ENCODE measurements at regions not wholly inside any gene's neighbourhood (a gene's known extent, or its start where the extent isn't known, plus 50 kb on each side); places are given as distances from the start of the nearest gene placed in this dataset.

DNA sequence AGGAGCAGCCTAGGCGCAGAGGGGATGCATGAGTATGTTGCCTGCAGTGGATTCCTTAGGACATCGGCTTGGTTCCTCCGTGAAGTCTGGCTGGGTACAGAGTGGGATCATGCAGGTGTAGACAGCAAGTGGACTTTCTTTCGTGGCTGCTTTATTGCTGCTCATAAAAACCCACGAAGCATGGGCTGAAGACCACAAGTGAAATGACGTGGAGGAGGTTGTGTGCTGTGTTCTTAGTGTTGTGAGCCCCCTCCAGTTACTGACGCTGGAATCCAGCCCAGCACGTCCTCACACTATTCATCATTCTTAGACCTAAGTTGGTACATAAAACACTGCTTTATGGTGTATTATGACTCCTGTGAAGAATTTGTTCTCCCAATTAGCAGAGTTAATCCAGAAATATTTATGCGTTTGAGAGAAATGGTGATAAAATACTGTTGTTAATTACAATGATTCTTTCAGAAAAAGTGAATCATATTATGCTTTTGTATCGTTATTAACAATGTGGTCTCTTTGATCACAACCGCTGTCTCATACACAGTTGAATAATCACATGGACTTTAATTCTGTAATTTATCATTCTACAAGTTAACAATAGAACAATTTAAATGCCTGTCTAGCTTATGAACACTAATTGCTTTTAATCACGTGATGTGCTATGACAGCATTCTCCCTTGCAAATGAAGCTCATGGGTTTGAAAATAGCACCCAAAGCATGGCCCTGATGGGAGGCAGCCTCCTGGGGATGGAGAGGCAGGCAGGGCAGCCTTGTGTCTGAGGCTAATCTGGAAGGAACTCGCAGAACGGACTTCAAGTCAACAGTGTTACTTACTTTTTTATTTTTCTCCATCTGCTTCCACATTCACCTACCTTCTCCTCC lies 233.9 kb upstream of the SYNDIG1 start:
- no peaks in the 10 kb centered on the region for H3K9me3 Mint-ChIP-seq
- no peak overlapping the region for H3K27ac Mint-ChIP-seq (ENCODE audit: low read depth)
- H3K36me3 Mint-ChIP-seq (ENCODE audit: insufficient read depth), result no peaks in the 10 kb centered on the region
- ATAC-seq (replicated peaks; ENCODE audit: extremely low read depth, poor library complexity, severe bottlenecking), result no peak
- H3K4me1 Mint-ChIP-seq, result no peaks in the 10 kb centered on the region
- peaks cover 70% of the 10 kb centered on the region for H3K27me3 Mint-ChIP-seq
- no peak for DNase-seq (ENCODE audit: low spot score in 2 of 2)
- H3K4me3 Mint-ChIP-seq, result no peak overlapping the region

DNA sequence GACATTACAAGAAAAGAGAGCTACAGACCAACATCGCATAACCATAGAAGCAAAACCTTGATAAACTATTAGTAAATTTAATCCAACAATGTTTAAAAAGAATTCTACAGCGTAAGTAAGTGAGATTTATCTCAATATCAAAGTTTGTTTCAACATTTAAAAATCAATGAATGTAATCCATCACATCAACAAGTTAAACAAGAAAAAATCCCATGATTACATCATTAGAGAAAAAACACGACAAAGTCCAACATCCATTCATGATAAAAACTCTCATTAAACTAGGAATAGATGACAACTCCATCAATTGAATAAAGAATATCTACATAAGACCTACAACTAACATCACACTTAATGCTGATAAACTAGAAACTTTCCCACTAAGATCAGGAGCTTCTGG lies 239.0 kb upstream of the GGTLC1 start:
- Mint-ChIP-seq H3K36me3 (ENCODE audit: insufficient read depth) (no peaks in the 10 kb centered on the region), H3K4me1 (no peaks in the 10 kb centered on the region), H3K4me3 (no peak overlapping the region), H3K27ac (ENCODE audit: low read depth) (no peak overlapping the region), H3K9me3 (no peaks in the 10 kb centered on the region), H3K27me3 (peaks cover 84% of the 10 kb centered on the region)
- DNase-seq (ENCODE audit: low spot score in 2 of 2), result no peak
- ATAC-seq (replicated peaks; ENCODE audit: extremely low read depth, poor library complexity, severe bottlenecking), result no peak

DNA sequence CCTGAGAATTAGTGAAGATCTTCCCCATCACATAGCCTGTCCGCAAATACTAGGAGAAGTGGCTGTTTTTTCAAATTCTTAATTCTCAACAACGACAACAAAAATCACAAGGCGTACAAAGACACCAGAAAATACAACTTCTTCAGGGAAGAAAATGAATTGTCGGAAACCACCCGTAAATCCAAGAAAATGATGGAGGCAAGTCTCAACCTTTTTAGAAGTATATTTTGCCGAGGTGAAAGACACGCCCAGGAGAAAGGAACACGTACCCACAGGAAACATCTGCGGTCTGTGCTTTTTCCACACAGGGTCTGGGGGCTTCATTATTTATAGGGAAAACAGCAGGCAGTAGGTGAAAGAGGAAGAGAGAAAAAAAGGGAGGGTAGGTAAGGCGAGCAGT lies 223.9 kb upstream of the GGTLC1 start:
- Mint-ChIP-seq H3K9me3 (peaks cover 18% of the 10 kb centered on the region), H3K27me3 (peaks cover 65% of the 10 kb centered on the region), H3K27ac (ENCODE audit: low read depth) (no peak overlapping the region), H3K4me1 (no peaks in the 10 kb centered on the region), H3K4me3 (no peak overlapping the region), H3K36me3 (ENCODE audit: insufficient read depth) (peaks cover 3% of the 10 kb centered on the region)
- no peak for DNase-seq (ENCODE audit: low spot score in 2 of 2)
- ATAC-seq (replicated peaks; ENCODE audit: extremely low read depth, poor library complexity, severe bottlenecking), result no peak

DNA sequence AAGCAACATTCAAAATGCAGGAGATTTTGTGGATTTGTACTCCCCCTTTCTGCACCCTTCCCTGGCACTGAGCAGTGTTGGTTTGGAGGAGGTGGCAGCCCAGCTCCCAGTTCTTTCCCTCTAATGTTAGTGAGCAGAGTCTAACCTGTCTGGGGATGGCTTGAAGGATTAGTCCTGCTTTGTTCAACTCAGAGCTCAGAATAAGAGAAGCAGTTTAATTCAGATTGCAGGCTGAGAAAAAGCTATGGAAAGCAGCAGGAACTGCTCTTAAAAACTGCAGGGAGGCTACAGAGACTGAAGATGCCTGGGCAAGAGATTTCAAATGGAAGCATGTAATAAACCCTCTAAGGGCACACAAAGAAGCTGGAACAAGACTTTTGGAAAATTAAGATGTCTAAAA lies 223.4 kb upstream of the GGTLC1 start:
- H3K4me1 Mint-ChIP-seq, result no peaks in the 10 kb centered on the region
- peaks cover 16% of the 10 kb centered on the region for H3K9me3 Mint-ChIP-seq
- DNase-seq (ENCODE audit: low spot score in 2 of 2) (no peak), ATAC-seq (replicated peaks; ENCODE audit: extremely low read depth, poor library complexity, severe bottlenecking) (no peak)
- H3K27me3 Mint-ChIP-seq, result peaks cover 64% of the 10 kb centered on the region
- peaks cover 3% of the 10 kb centered on the region for H3K36me3 Mint-ChIP-seq (ENCODE audit: insufficient read depth)
- no peak overlapping the region for H3K4me3 Mint-ChIP-seq
- H3K27ac Mint-ChIP-seq (ENCODE audit: low read depth), result no peak overlapping the region

DNA sequence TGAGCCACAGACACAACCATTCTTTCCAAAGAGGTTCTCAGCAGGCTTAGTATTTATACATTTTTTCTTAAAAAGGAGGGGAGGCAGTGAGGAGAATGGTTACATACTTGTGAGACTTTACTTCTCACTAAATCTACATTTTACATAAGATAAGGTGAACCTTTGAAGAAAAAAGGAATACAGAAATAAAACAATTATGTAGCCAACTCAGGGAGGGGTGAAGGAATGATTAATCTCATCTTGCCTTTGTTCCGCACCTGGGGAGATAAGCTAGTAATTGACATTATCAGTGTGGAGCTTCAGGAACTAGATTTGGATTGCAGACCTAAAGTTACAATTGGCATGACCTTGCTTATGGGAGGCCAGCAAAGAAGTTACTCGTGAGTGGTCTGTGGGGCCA lies 221.8 kb upstream of the GGTLC1 start:
- Mint-ChIP-seq H3K4me1 (no peaks in the 10 kb centered on the region), H3K4me3 (no peak overlapping the region), H3K36me3 (ENCODE audit: insufficient read depth) (peaks cover 3% of the 10 kb centered on the region), H3K27ac (ENCODE audit: low read depth) (no peak overlapping the region), H3K27me3 (peaks cover 48% of the 10 kb centered on the region), H3K9me3 (peaks cover 13% of the 10 kb centered on the region)
- ATAC-seq (replicated peaks; ENCODE audit: extremely low read depth, poor library complexity, severe bottlenecking) (no peak), DNase-seq (ENCODE audit: low spot score in 2 of 2) (no peak)

DNA sequence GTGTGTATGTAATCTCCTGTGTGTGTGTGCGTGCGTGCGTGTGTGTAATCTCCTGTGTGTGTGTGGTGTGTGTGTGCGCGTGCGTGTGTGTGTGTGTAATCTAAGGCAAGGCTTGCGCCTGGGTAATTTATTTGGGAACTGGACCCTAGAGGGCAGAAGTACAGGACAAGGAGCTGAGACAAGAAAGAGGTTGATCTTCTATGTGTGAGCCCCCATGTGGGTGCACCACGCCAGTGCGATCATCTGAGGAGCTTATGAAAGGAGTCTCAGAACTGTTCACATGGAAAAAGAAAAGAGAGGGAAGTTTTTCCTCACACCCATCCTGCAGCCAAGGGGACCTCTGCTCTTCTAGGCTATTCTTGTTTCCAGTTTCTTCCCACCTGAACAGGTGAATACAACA lies 220.1 kb upstream of the GGTLC1 start:
- no peak for ATAC-seq (replicated peaks; ENCODE audit: extremely low read depth, poor library complexity, severe bottlenecking)
- Mint-ChIP-seq H3K4me3 (no peak overlapping the region), H3K36me3 (ENCODE audit: insufficient read depth) (peaks cover 1% of the 10 kb centered on the region), H3K27me3 (peaks cover 31% of the 10 kb centered on the region), H3K27ac (ENCODE audit: low read depth) (no peak overlapping the region), H3K4me1 (no peaks in the 10 kb centered on the region), H3K9me3 (peaks cover 13% of the 10 kb centered on the region)
- no peak for DNase-seq (ENCODE audit: low spot score in 2 of 2)

DNA sequence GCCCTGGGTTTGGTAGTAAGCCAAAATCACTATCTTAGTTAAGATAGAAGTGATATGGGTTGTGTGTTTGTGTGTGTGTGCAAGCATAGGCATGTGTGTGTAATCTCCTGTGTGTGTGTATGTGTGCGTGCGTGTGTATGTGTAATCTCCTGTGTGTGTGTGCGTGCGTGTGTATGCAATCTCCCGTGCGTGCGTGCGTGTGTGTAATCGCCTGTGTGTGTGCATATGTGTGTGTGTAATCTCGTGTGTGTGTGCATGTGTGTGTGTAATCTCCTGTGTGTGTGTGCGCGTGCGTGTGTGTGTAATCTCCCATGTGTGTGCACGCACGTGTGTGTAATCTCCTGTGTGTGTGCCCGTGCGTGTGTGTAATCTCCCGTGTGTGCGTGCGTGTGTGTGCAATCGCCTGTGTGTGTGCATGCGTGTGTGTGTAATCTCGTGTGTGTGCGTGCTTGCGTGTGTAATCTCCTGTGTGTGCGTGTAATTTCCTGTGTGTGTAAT lies 219.3 kb upstream of the GGTLC1 start:
- Mint-ChIP-seq H3K36me3 (ENCODE audit: insufficient read depth) (peaks cover 4% of the 10 kb centered on the region), H3K27me3 (peaks cover 31% of the 10 kb centered on the region), H3K27ac (ENCODE audit: low read depth) (no peak overlapping the region), H3K4me1 (no peaks in the 10 kb centered on the region), H3K4me3 (no peak overlapping the region), H3K9me3 (peaks cover 13% of the 10 kb centered on the region)
- no peak for DNase-seq (ENCODE audit: low spot score in 2 of 2)
- ATAC-seq (replicated peaks; ENCODE audit: extremely low read depth, poor library complexity, severe bottlenecking), result no peak

DNA sequence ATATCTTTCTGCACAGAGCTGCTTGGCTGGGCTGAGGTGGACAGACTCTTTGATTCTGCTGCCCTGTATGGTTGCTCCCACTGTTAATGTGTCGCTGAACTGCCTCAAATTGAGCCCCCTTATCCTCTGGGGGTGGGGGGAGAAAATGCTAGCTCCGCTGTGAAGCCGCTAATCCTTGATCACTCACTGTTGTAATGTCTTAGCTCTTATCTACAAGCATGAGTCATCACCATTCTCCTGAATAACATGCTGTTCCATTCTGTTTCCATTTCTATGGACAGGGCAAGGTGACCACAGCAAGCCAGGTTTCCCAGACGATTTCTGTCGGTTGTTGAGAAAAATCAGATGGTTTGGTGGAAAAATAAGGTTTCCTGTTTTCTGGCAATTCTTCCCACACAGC lies 218.4 kb upstream of the GGTLC1 start:
- no peak for DNase-seq (ENCODE audit: low spot score in 2 of 2)
- H3K36me3 Mint-ChIP-seq (ENCODE audit: insufficient read depth), result peaks cover 4% of the 10 kb centered on the region
- H3K4me3 Mint-ChIP-seq, result no peak overlapping the region
- H3K27me3 Mint-ChIP-seq, result peaks cover 23% of the 10 kb centered on the region
- peaks cover 13% of the 10 kb centered on the region for H3K9me3 Mint-ChIP-seq
- ATAC-seq (replicated peaks; ENCODE audit: extremely low read depth, poor library complexity, severe bottlenecking), result no peak
- H3K27ac Mint-ChIP-seq (ENCODE audit: low read depth), result no peak overlapping the region
- no peaks in the 10 kb centered on the region for H3K4me1 Mint-ChIP-seq

DNA sequence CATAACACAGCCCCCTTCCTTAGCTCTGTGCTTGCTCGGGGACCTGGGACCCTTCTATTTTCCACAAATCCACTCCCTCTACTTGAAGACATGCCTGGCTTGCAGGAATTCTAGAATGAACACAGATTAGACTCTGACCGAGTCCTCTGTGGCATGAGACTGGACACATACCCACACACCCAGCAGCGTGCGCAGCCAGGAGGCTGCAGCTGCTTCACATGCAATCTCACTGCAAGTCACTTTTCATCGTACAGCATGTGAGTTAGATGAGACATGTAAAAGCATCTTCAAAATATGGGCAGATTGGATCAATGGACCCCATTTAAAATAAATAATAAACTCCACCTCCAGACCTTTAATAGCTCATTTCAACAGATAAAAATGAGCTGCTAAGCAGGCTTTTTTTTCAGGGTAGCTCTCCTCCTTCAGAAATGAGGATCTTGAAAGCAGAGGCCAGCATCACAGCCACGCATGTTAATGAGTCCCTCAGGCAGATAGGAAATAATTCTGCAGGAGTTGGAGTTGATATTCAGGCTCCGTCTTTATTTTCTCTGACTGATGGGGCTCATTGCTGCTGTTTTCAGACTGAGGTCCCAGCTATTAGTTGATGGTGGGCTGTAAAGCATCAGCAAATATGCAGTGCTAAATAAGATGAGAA lies 215.1 kb upstream of the GGTLC1 start:
- ATAC-seq (replicated peaks; ENCODE audit: extremely low read depth, poor library complexity, severe bottlenecking) (no peak), DNase-seq (ENCODE audit: low spot score in 2 of 2) (no peak)
- peaks cover 12% of the 10 kb centered on the region for H3K9me3 Mint-ChIP-seq

DNA sequence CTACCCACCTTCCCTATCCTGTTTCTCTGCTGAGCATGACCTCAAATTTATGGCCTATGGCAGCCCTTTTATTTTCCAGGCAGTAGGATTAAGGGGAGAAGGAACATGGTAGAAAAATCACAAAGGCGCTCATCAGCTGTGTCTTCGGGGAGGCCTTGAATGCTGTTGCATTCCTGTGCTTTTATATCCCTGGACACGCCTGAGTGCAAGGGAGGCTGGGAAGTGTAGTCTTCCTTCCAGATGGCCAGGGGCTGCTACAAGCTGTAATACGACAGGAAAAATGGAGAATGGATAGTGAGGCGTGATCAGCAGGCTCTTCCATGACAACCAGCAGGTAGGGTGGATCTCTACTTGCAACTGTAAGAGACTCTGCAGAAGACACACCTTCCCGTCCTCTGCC lies 210.9 kb upstream of the GGTLC1 start:
- DNase-seq (ENCODE audit: low spot score in 2 of 2), result no peak
- H3K27ac Mint-ChIP-seq (ENCODE audit: low read depth), result no peak overlapping the region
- no peak overlapping the region for H3K4me3 Mint-ChIP-seq
- H3K4me1 Mint-ChIP-seq, result no peaks in the 10 kb centered on the region
- peaks cover 2% of the 10 kb centered on the region for H3K36me3 Mint-ChIP-seq (ENCODE audit: insufficient read depth)
- H3K27me3 Mint-ChIP-seq, result peaks cover 36% of the 10 kb centered on the region
- no peak for ATAC-seq (replicated peaks; ENCODE audit: extremely low read depth, poor library complexity, severe bottlenecking)
- no peaks in the 10 kb centered on the region for H3K9me3 Mint-ChIP-seq

More for the DNA sequence above, 215.1 kb upstream of the GGTLC1 start:
- peaks cover 4% of the 10 kb centered on the region for H3K36me3 Mint-ChIP-seq (ENCODE audit: insufficient read depth)
- peaks cover 22% of the 10 kb centered on the region for H3K27me3 Mint-ChIP-seq
- no peak overlapping the region for H3K4me3 Mint-ChIP-seq
- no peak overlapping the region for H3K27ac Mint-ChIP-seq (ENCODE audit: low read depth)
- no peaks in the 10 kb centered on the region for H3K4me1 Mint-ChIP-seq

DNA sequence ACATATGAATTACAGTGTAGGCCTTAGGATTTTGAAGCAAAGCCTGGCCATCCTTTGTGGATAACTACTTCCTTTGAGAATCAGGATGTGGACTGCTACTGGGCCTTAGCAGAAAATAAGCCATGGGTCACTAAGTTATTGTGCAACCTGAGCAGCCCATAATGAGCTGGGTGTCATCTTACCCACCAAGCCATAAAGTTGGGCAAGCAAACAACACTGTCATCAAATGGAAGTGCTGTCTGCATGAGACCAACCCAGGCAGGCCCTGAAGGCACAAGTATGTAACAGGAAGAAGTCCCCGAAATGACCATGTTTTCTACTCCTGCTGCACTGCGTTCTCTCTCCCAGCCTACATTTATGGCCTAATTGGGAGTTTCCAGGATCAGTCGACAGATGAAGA lies 205.6 kb upstream of the GGTLC1 start:
- no peak for DNase-seq (ENCODE audit: low spot score in 2 of 2)
- Mint-ChIP-seq H3K4me1 (no peaks in the 10 kb centered on the region), H3K4me3 (no peak overlapping the region), H3K36me3 (ENCODE audit: insufficient read depth) (no peaks in the 10 kb centered on the region), H3K27ac (ENCODE audit: low read depth) (no peak overlapping the region), H3K27me3 (peaks cover 19% of the 10 kb centered on the region), H3K9me3 (peaks cover 5% of the 10 kb centered on the region)
- ATAC-seq (replicated peaks; ENCODE audit: extremely low read depth, poor library complexity, severe bottlenecking), result no peak

DNA sequence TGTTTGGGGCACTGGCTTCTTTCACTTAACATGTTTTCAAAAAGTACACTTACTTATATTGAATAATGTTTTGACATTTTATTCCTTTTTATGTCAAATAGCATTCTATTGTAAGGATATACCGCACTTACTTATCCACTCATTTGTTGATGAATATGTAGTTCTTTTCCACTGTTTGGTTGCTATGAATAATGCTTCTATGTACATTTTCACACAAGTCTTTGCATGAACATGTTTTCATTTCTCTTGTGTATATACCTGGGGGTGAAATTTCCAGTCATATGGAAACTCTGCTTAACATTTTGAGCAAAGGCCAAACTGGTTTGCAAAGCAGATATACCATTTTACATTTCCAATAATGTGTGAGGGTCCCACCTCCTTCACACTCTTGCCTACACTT lies 202.3 kb upstream of the GGTLC1 start:
- ATAC-seq (replicated peaks; ENCODE audit: extremely low read depth, poor library complexity, severe bottlenecking), result no peak
- Mint-ChIP-seq H3K27ac (ENCODE audit: low read depth) (no peak overlapping the region), H3K4me1 (no peaks in the 10 kb centered on the region), H3K9me3 (peaks cover 5% of the 10 kb centered on the region), H3K36me3 (ENCODE audit: insufficient read depth) (no peaks in the 10 kb centered on the region), H3K4me3 (no peak overlapping the region), H3K27me3 (no peaks in the 10 kb centered on the region)
- DNase-seq (ENCODE audit: low spot score in 2 of 2), result no peak

DNA sequence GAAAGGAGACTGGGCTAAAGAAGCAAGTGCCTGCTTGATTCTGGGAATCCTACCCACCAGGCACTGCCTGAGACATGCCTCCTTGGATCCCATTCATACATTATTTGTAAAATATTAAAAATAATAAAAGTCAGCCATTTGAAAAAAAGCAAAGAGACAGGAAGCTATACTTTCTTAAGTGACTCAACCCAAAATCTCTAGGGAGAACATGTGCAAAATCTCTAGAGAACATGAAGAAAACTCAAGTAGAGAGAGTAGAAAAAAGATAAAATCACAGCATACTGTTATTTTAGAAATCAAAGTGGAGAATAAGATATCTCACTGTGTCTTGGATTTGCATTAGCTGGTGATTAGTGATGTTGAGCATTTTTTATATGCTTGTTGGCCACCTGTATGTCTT lies 197.2 kb upstream of the GGTLC1 start:
- DNase-seq (ENCODE audit: low spot score in 2 of 2), result no peak

More for the DNA sequence above, 197.2 kb upstream of the GGTLC1 start:
- H3K4me1 Mint-ChIP-seq, result no peaks in the 10 kb centered on the region
- H3K27me3 Mint-ChIP-seq, result peaks cover 13% of the 10 kb centered on the region
- H3K4me3 Mint-ChIP-seq, result no peak overlapping the region
- no peak overlapping the region for H3K27ac Mint-ChIP-seq (ENCODE audit: low read depth)
- H3K36me3 Mint-ChIP-seq (ENCODE audit: insufficient read depth), result no peaks in the 10 kb centered on the region
- H3K9me3 Mint-ChIP-seq, result peaks cover 5% of the 10 kb centered on the region
- ATAC-seq (replicated peaks; ENCODE audit: extremely low read depth, poor library complexity, severe bottlenecking), result no peak
